BJ (cell line): ENCODE measurements at regions not wholly inside any gene's neighbourhood (a gene's known extent, or its start where the extent isn't known, plus 50 kb on each side); places are given as distances from the start of the nearest gene placed in this dataset.

Experiments
- CTCF ChIA-PET: fragments of 350-600 bp; formaldehyde crosslinking; extraction: SDS; loops from one replicate; lab custom pipeline; 2021; ENCODE audit warnings: antibody characterized with exemption, inconsistent platforms; lab: Yijun Ruan, JAX
- POLR2A ChIA-PET: fragments of 300-600 bp; sonication (Branson Sonifier 250); formaldehyde crosslinking; extraction: SDS; loops from one replicate; lab custom pipeline; 2021; ENCODE audit warnings: antibody characterized with exemption; lab: Charles Lee
- DNase-seq: peaks from one replicate; pipeline ENCODE4 v3.0.0-alpha.2; 2011; ENCODE audit warnings: low read depth
- H3K27me3 ChIP-seq: 2 replicates; pipeline ENCODE4 v1.6.0; 2011; ENCODE audit warnings: low read length; ENCODE audit not compliant: control insufficient read depth, insufficient read depth
- H3K36me3 ChIP-seq: 2 replicates; pipeline ENCODE4 v1.5.1; 2011; ENCODE audit warnings: low read length; ENCODE audit not compliant: control insufficient read depth, insufficient read depth
- H3K4me3 ChIP-seq: 2 replicates; pipeline ENCODE4 v1.5.1; 2011; ENCODE audit warnings: low read depth, mild to moderate bottlenecking, control low read depth, low read length
- CTCF ChIP-seq: IDR thresholded peaks from 2 replicates; pipeline ENCODE4 v1.5.1; 2011; ENCODE audit warnings: low read depth, mild to moderate bottlenecking, control low read depth, inconsistent platforms, low read length, moderate library complexity; ENCODE audit not compliant: insufficient read depth

GRCh38 chr7:34392972-34393371 lies 265.0 kb upstream of the NPSR1 start:
- no peaks in the 10 kb centered on the region for H3K27me3 ChIP-seq
- DNase-seq, result no peak
- TF ChIP-seq CTCF, result no peak
- ChIA-PET POLR2A (no interaction called here), CTCF (no interaction called here)
- no peaks in the 10 kb centered on the region for H3K36me3 ChIP-seq
- no peak overlapping the region for H3K4me3 ChIP-seq

GRCh38 chr7:34396437-34397064 lies 261.5 kb upstream of the NPSR1 start:
- DNase-seq, result no peak
- POLR2A ChIA-PET, result no interaction called here
- CTCF ChIA-PET, result interaction anchor here (1.0 kb wide), 1 partner anchor 76 kb away, joined by 6 read pairs; no protein-coding TSS in a partner anchor
- no peaks in the 10 kb centered on the region for H3K36me3 ChIP-seq
- H3K27me3 ChIP-seq, result no peaks in the 10 kb centered on the region
- TF ChIP-seq CTCF, result no peak
- H3K4me3 ChIP-seq, result no peak overlapping the region

- no peak for DNase-seq
- Histone ChIP-seq H3K4me3 (no peak overlapping the region), H3K36me3 (no peaks in the 10 kb centered on the region), H3K27me3 (no peaks in the 10 kb centered on the region)
- CTCF ChIA-PET, result interaction anchor here (1.0 kb wide), 1 partner anchor 27 kb away, joined by 3 read pairs; no protein-coding TSS in a partner anchor
- POLR2A ChIA-PET, result no interaction called here
- no peak for TF ChIP-seq CTCF
These were observed 256.2 kb upstream of the NPSR1 start for GRCh38 chr7:34401776-34402175.

GRCh38 chr7:34406848-34407530 lies 251.0 kb upstream of the NPSR1 start:
- Histone ChIP-seq H3K4me3 (no peak overlapping the region), H3K36me3 (no peaks in the 10 kb centered on the region), H3K27me3 (no peaks in the 10 kb centered on the region)
- DNase-seq, result no peak
- POLR2A ChIA-PET, result no interaction called here
- CTCF ChIA-PET, result interaction anchor here (0.7 to 0.9 kb wide), 2 partner anchors 24 to 120 kb away, joined by 3 read pairs; no protein-coding TSS in a partner anchor
- no peak for TF ChIP-seq CTCF

GRCh38 chr7:34407586-34407985 lies 250.4 kb upstream of the NPSR1 start:
- no peak for DNase-seq
- H3K27me3 ChIP-seq, result no peaks in the 10 kb centered on the region
- CTCF ChIA-PET, result interaction anchor here (0.7 to 0.9 kb wide), 2 partner anchors 24 to 119 kb away, joined by 3 read pairs; no protein-coding TSS in a partner anchor
- no peaks in the 10 kb centered on the region for H3K36me3 ChIP-seq
- H3K4me3 ChIP-seq, result no peak overlapping the region
- TF ChIP-seq CTCF, result no peak
- POLR2A ChIA-PET, result no interaction called here
